ENCODE measurements at regions not wholly inside any gene's neighbourhood (a gene's known extent, or its start where the extent isn't known, plus 50 kb on each side); places are given as distances from the start of the nearest gene placed in this dataset.

DNA sequence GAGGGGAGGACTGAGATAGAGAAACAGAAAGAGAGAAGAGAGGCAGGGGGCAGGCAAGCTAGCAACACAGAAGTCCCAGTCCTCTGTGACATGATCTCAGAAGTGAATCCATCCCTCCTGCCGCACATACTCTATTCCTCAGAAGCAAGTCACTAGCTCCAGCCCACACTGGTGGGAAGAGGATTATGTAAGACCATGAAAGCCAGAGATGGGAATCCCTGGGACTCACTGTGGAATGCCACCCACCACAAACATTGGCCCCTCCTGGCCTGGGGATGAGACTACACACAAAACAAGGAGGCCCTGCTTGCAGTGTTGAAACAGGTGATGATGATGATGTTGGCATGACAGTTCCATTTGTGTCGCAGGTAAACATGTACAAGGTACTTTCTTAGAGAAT is 419.9 kb downstream of the IRS2 start:
- no peak overlapping the region for H3K27ac ChIP-seq (ENCODE audit: extremely low read depth, low read depth, low read length)
- no peak overlapping the region for H3K4me3 ChIP-seq (ENCODE audit: low read depth, low read length)
- no peaks in the 10 kb centered on the region for H3K4me1 ChIP-seq (ENCODE audit: control insufficient read depth, insufficient read depth, low read length)
- H3K9me3 ChIP-seq (ENCODE audit: control insufficient read depth, insufficient read depth, low read depth, low read length) = no peaks in the 10 kb centered on the region
- no peaks in the 10 kb centered on the region for H3K36me3 ChIP-seq (ENCODE audit: control insufficient read depth in 2 of 2, insufficient read depth in 1 of 2, low read length in 2 of 2)
- TF ChIP-seq, protein P1, sequence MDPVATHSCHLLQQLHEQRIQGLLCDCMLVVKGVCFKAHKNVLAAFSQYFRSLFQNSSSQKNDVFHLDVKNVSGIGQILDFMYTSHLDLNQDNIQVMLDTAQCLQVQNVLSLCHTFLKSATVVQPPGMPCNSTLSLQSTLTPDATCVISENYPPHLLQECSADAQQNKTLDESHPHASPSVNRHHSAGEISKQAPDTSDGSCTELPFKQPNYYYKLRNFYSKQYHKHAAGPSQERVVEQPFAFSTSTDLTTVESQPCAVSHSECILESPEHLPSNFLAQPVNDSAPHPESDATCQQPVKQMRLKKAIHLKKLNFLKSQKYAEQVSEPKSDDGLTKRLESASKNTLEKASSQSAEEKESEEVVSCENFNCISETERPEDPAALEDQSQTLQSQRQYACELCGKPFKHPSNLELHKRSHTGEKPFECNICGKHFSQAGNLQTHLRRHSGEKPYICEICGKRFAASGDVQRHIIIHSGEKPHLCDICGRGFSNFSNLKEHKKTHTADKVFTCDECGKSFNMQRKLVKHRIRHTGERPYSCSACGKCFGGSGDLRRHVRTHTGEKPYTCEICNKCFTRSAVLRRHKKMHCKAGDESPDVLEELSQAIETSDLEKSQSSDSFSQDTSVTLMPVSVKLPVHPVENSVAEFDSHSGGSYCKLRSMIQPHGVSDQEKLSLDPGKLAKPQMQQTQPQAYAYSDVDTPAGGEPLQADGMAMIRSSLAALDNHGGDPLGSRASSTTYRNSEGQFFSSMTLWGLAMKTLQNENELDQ (tag by site-specific recombination; IDR thresholded peaks at IDR 0.05; ENCODE audit: low read depth) = no peak
- TF ChIP-seq ZNF677 (tag by site-specific recombination; IDR thresholded peaks at IDR 0.05) (no peak), ZBTB21 (tag by site-specific recombination; IDR thresholded peaks at IDR 0.05) (no peak), ZNF169 (tag by site-specific recombination; IDR thresholded peaks at IDR 0.05) (no peak), ZFP3 (tag by site-specific recombination; IDR thresholded peaks at IDR 0.05; ENCODE audit: low read depth) (no peak), ZNF600 (tag by site-specific recombination; IDR thresholded peaks at IDR 0.05) (no peak), ZNF175 (tag by site-specific recombination; IDR thresholded peaks at IDR 0.05) (no peak), ZNF530 (tag by site-specific recombination; IDR thresholded peaks at IDR 0.05; ENCODE audit: low read depth) (no peak), SP7 (tag by site-specific recombination; IDR thresholded peaks at IDR 0.05) (no peak), ZNF623 (tag by site-specific recombination; IDR thresholded peaks at IDR 0.05) (no peak), ZNF510 (tag by site-specific recombination; IDR thresholded peaks at IDR 0.05; ENCODE audit: insufficient replicate concordance) (no peak), ZNF48 (tag by site-specific recombination; IDR thresholded peaks at IDR 0.05) (no peak), ZNF10 (tag by site-specific recombination; IDR thresholded peaks at IDR 0.05) (no peak), ZSCAN30 (tag by site-specific recombination; IDR thresholded peaks at IDR 0.05) (no peak), ZBTB17 (tag by site-specific recombination; IDR thresholded peaks at IDR 0.05) (no peak)
- TF ChIP-seq, protein P2, sequence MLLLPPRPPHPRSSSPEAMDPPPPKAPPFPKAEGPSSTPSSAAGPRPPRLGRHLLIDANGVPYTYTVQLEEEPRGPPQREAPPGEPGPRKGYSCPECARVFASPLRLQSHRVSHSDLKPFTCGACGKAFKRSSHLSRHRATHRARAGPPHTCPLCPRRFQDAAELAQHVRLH (tag by site-specific recombination; IDR thresholded peaks at IDR 0.05) = no peak
- TF ChIP-seq, protein P3, sequence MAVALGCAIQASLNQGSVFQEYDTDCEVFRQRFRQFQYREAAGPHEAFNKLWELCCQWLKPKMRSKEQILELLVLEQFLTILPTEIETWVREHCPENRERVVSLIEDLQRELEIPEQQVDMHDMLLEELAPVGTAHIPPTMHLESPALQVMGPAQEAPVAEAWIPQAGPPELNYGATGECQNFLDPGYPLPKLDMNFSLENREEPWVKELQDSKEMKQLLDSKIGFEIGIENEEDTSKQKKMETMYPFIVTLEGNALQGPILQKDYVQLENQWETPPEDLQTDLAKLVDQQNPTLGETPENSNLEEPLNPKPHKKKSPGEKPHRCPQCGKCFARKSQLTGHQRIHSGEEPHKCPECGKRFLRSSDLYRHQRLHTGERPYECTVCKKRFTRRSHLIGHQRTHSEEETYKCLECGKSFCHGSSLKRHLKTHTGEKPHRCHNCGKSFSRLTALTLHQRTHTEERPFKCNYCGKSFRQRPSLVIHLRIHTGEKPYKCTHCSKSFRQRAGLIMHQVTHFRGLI (tag by site-specific recombination; IDR thresholded peaks at IDR 0.05) = no peak
- TF ChIP-seq, protein P4, sequence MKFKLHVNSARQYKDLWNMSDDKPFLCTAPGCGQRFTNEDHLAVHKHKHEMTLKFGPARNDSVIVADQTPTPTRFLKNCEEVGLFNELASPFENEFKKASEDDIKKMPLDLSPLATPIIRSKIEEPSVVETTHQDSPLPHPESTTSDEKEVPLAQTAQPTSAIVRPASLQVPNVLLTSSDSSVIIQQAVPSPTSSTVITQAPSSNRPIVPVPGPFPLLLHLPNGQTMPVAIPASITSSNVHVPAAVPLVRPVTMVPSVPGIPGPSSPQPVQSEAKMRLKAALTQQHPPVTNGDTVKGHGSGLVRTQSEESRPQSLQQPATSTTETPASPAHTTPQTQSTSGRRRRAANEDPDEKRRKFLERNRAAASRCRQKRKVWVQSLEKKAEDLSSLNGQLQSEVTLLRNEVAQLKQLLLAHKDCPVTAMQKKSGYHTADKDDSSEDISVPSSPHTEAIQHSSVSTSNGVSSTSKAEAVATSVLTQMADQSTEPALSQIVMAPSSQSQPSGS (tag by site-specific recombination; IDR thresholded peaks at IDR 0.05; ENCODE audit: low read depth) = no peak
- TF ChIP-seq, protein P5, sequence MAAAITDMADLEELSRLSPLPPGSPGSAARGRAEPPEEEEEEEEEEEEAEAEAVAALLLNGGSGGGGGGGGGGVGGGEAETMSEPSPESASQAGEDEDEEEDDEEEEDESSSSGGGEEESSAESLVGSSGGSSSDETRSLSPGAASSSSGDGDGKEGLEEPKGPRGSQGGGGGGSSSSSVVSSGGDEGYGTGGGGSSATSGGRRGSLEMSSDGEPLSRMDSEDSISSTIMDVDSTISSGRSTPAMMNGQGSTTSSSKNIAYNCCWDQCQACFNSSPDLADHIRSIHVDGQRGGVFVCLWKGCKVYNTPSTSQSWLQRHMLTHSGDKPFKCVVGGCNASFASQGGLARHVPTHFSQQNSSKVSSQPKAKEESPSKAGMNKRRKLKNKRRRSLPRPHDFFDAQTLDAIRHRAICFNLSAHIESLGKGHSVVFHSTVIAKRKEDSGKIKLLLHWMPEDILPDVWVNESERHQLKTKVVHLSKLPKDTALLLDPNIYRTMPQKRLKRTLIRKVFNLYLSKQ (tag by site-specific recombination; IDR thresholded peaks at IDR 0.05; ENCODE audit: borderline replicate concordance) = no peak
- TF ChIP-seq, protein P6, sequence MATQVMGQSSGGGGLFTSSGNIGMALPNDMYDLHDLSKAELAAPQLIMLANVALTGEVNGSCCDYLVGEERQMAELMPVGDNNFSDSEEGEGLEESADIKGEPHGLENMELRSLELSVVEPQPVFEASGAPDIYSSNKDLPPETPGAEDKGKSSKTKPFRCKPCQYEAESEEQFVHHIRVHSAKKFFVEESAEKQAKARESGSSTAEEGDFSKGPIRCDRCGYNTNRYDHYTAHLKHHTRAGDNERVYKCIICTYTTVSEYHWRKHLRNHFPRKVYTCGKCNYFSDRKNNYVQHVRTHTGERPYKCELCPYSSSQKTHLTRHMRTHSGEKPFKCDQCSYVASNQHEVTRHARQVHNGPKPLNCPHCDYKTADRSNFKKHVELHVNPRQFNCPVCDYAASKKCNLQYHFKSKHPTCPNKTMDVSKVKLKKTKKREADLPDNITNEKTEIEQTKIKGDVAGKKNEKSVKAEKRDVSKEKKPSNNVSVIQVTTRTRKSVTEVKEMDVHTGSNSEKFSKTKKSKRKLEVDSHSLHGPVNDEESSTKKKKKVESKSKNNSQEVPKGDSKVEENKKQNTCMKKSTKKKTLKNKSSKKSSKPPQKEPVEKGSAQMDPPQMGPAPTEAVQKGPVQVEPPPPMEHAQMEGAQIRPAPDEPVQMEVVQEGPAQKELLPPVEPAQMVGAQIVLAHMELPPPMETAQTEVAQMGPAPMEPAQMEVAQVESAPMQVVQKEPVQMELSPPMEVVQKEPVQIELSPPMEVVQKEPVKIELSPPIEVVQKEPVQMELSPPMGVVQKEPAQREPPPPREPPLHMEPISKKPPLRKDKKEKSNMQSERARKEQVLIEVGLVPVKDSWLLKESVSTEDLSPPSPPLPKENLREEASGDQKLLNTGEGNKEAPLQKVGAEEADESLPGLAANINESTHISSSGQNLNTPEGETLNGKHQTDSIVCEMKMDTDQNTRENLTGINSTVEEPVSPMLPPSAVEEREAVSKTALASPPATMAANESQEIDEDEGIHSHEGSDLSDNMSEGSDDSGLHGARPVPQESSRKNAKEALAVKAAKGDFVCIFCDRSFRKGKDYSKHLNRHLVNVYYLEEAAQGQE (tag by site-specific recombination; IDR thresholded peaks at IDR 0.05) = no peak
- ChIA-PET POLR2A (no interaction called here), CTCF (interaction anchor here (1.4 kb wide), 1 partner anchor 89 kb away, joined by 3 read pairs; no protein-coding TSS in a partner anchor)
